Stimulated activated effector memory CD8-positive, alpha-beta T cell treated with anti-CD3 and anti-CD28 coated beads, Interleukin-12 subunit alpha, Interleukin-12 subunit beta, amount 100 ng/mL, for 72 hours (primary cell): ENCODE measurements at regions not wholly inside any gene's neighbourhood (a gene's known extent, or its start where the extent isn't known, plus 50 kb on each side); places are given as distances from the start of the nearest gene placed in this dataset.
A peak's percentile ranks its signal among the peaks of the same experiment; 100 is the strongest.

ENCODE experiments used
- ATAC-seq: fragments of 150-1000 bp; cut with Tn5 transposase; 2 replicates; pipeline ENCODE4 v1.10.0; 2021
- DNase-seq, 2 donors: peaks; one replicate each; pipeline ENCODE4 v3.0.0; 2021 to 2022; ENCODE audit warnings: low spot score in 2 of 2
- H3K27ac Mint-ChIP-seq: one replicate; pipeline ENCODE4 v1.8.0; 2022; ENCODE audit warnings: mild to moderate bottlenecking, mixed read lengths
- H3K36me3 Mint-ChIP-seq: one replicate; pipeline ENCODE4 v1.8.0; 2022; ENCODE audit warnings: mild to moderate bottlenecking, mixed read lengths
- H3K4me1 Mint-ChIP-seq: one replicate; pipeline ENCODE4 v1.8.0; 2022; ENCODE audit warnings: mixed read lengths
- H3K4me3 Mint-ChIP-seq: one replicate; pipeline ENCODE4 v1.8.0; 2022; ENCODE audit warnings: mild to moderate bottlenecking, mixed read lengths
- H3K9me3 Mint-ChIP-seq: one replicate; pipeline ENCODE4 v1.8.0; 2022; ENCODE audit warnings: mixed read lengths

- no peak overlapping the region for H3K4me3 Mint-ChIP-seq
- H3K36me3 Mint-ChIP-seq, result no peaks in the 10 kb centered on the region
- DNase-seq (no peak), ATAC-seq (no peak)
- no peaks in the 10 kb centered on the region for H3K4me1 Mint-ChIP-seq
- no peak overlapping the region for H3K27ac Mint-ChIP-seq
- H3K9me3 Mint-ChIP-seq, result peaks cover 3% of the 10 kb centered on the region
Measured at GRCh38 chr11:115965767-115966504, 461.7 kb upstream of the CADM1 start.

- no peak for ATAC-seq
- Mint-ChIP-seq H3K27ac (no peak overlapping the region), H3K4me1 (no peaks in the 10 kb centered on the region), H3K36me3 (no peaks in the 10 kb centered on the region), H3K4me3 (no peak overlapping the region), H3K9me3 (peaks cover 4% of the 10 kb centered on the region)
- no peak for DNase-seq
Measured at GRCh38 chr11:115964091-115964490, 459.9 kb upstream of the CADM1 start.

- ATAC-seq, result no peak
- Mint-ChIP-seq H3K9me3 (peaks cover 10% of the 10 kb centered on the region), H3K36me3 (no peaks in the 10 kb centered on the region), H3K4me3 (no peak overlapping the region), H3K27ac (no peak overlapping the region), H3K4me1 (no peaks in the 10 kb centered on the region)
- no peak for DNase-seq
Measured at GRCh38 chr11:115963156-115963555, 458.9 kb upstream of the CADM1 start.

- no peak overlapping the region for H3K27ac Mint-ChIP-seq
- DNase-seq (no peak), ATAC-seq (no peak)
- H3K4me1 Mint-ChIP-seq, result no peaks in the 10 kb centered on the region
- peaks cover 10% of the 10 kb centered on the region for H3K9me3 Mint-ChIP-seq
- H3K4me3 Mint-ChIP-seq, result no peak overlapping the region
- H3K36me3 Mint-ChIP-seq, result no peaks in the 10 kb centered on the region
Measured at GRCh38 chr11:115961159-115962003, 457.2 kb upstream of the CADM1 start.

- no peak for ATAC-seq
- DNase-seq, result no peak
- Mint-ChIP-seq H3K4me3 (no peak overlapping the region), H3K4me1 (no peaks in the 10 kb centered on the region), H3K27ac (no peak overlapping the region), H3K36me3 (no peaks in the 10 kb centered on the region), H3K9me3 (peaks cover 10% of the 10 kb centered on the region)
Measured at GRCh38 chr11:115959081-115959486, 454.9 kb upstream of the CADM1 start.

- Mint-ChIP-seq H3K4me3 (no peak overlapping the region), H3K9me3 (peaks cover 10% of the 10 kb centered on the region), H3K36me3 (no peaks in the 10 kb centered on the region), H3K27ac (no peak overlapping the region), H3K4me1 (no peaks in the 10 kb centered on the region)
- no peak for DNase-seq
- ATAC-seq, result peak; percentile 19
Measured at GRCh38 chr11:115958089-115959000, 454.1 kb upstream of the CADM1 start.

- H3K4me3 Mint-ChIP-seq, result no peak overlapping the region
Measured at GRCh38 chr11:115955803-115956202, 451.6 kb upstream of the CADM1 start.

GRCh38 chr11:115950660-115951059 lies 446.4 kb upstream of the CADM1 start:
- Mint-ChIP-seq H3K4me3 (no peak overlapping the region), H3K9me3 (peaks cover 21% of the 10 kb centered on the region), H3K4me1 (no peaks in the 10 kb centered on the region), H3K36me3 (no peaks in the 10 kb centered on the region), H3K27ac (no peak overlapping the region)
- no peak for ATAC-seq
- no peak for DNase-seq

More at GRCh38 chr11:115955803-115956202, 451.6 kb upstream of the CADM1 start:
- H3K36me3 Mint-ChIP-seq, result no peaks in the 10 kb centered on the region
- no peaks in the 10 kb centered on the region for H3K4me1 Mint-ChIP-seq
- DNase-seq (no peak), ATAC-seq (no peak)
- H3K27ac Mint-ChIP-seq, result no peak overlapping the region
- H3K9me3 Mint-ChIP-seq, result peaks cover 15% of the 10 kb centered on the region

- H3K36me3 Mint-ChIP-seq, result no peaks in the 10 kb centered on the region
- no peak for DNase-seq
- H3K4me1 Mint-ChIP-seq, result no peaks in the 10 kb centered on the region
- H3K9me3 Mint-ChIP-seq, result peaks cover 20% of the 10 kb centered on the region
- ATAC-seq, result no peak
- H3K27ac Mint-ChIP-seq, result no peak overlapping the region
- H3K4me3 Mint-ChIP-seq, result no peak overlapping the region
Measured at GRCh38 chr11:115944596-115944995, 440.4 kb upstream of the CADM1 start.

GRCh38 chr11:115942011-115942410 lies 437.8 kb upstream of the CADM1 start:
- H3K9me3 Mint-ChIP-seq, result peaks cover 10% of the 10 kb centered on the region
- no peak overlapping the region for H3K4me3 Mint-ChIP-seq
- H3K36me3 Mint-ChIP-seq, result no peaks in the 10 kb centered on the region
- H3K4me1 Mint-ChIP-seq, result no peaks in the 10 kb centered on the region
- DNase-seq, result no peak
- no peak overlapping the region for H3K27ac Mint-ChIP-seq
- no peak for ATAC-seq

- Mint-ChIP-seq H3K9me3 (peaks cover 8% of the 10 kb centered on the region), H3K4me3 (no peak overlapping the region), H3K27ac (no peak overlapping the region), H3K4me1 (no peaks in the 10 kb centered on the region), H3K36me3 (no peaks in the 10 kb centered on the region)
- ATAC-seq (peak; percentile 59), DNase-seq (no peak)
Measured at GRCh38 chr11:115941481-115941993, 437.3 kb upstream of the CADM1 start.

- Mint-ChIP-seq H3K4me3 (no peak overlapping the region), H3K27ac (no peak overlapping the region), H3K36me3 (no peaks in the 10 kb centered on the region), H3K4me1 (no peaks in the 10 kb centered on the region), H3K9me3 (peaks cover 5% of the 10 kb centered on the region)
- no peak for ATAC-seq
- no peak for DNase-seq
Measured at GRCh38 chr11:115941044-115941443, 436.8 kb upstream of the CADM1 start.

GRCh38 chr11:115939731-115940421 lies 435.7 kb upstream of the CADM1 start:
- Mint-ChIP-seq H3K36me3 (no peaks in the 10 kb centered on the region), H3K4me3 (no peak overlapping the region), H3K9me3 (no peaks in the 10 kb centered on the region), H3K27ac (no peak overlapping the region), H3K4me1 (no peaks in the 10 kb centered on the region)
- DNase-seq (no peak), ATAC-seq (no peak)

- ATAC-seq (no peak), DNase-seq (no peak)
- Mint-ChIP-seq H3K36me3 (no peaks in the 10 kb centered on the region), H3K27ac (no peak overlapping the region), H3K9me3 (peaks cover 3% of the 10 kb centered on the region), H3K4me3 (no peak overlapping the region), H3K4me1 (no peaks in the 10 kb centered on the region)
Measured at GRCh38 chr11:115939104-115939730, 435.0 kb upstream of the CADM1 start.
